ENCODE measurements at regions not wholly inside any gene's neighbourhood (a gene's known extent, or its start where the extent isn't known, plus 50 kb on each side); places are given as distances from the start of the nearest gene placed in this dataset.

DNA sequence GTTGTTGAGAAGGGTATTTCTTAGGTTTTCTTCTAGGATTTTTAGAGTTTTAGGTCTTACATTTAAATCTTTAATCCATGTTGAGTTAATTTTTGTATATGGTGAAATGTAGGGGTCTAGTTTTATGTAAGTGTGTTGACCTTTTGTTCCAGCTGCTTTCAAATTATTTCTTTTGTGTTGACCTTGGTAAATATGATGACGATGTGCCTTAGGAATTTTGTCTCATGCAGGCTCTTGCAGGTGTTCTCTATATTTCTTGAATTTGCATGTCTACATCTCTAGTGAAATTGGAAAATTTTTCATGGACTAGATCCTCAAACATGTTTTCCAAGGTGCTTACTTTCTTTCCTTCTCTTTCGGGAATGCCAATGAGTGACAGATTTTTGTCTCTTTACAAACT, 1609.3 kb upstream of the ZEB2 start:
- intact Hi-C loops (cut with micrococcal nuclease) = no loop called here

GRCh38 chr2:146128216-146128615, 1608.3 kb upstream of the ZEB2 start:
- intact Hi-C loops (cut with micrococcal nuclease) = no loop called here
- DNase-seq (no peak), ATAC-seq (no peak)

More for the DNA sequence above, 1609.3 kb upstream of the ZEB2 start:
- DNase-seq = no peak
- no peak for ATAC-seq

GRCh38 chr2:146125551-146125950, 1605.6 kb upstream of the ZEB2 start:
- intact Hi-C loops (cut with micrococcal nuclease) = no loop called here
- ATAC-seq = no peak
- DNase-seq = no peak

DNA sequence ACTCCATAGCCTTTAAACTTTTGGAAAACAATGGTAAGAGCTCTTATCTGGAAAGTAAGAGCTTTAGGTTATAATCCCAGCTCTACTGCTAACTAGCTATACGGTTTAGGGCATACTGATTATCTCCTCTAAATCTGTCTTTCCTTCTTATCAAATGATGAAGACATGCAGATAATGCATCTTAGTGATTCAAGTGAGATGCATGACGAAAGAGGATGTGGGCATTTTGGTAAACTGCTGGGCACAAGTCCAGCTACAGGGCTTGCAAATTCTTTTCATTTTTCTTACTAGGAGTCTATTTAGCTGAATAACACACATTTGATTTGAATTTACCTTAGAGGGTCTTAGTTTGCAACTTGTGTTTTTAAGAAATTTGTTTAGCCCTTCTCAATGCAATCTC, 1604.8 kb upstream of the ZEB2 start:
- no peak for DNase-seq
- no peak for ATAC-seq
- intact Hi-C loops (cut with micrococcal nuclease) = no loop called here

DNA sequence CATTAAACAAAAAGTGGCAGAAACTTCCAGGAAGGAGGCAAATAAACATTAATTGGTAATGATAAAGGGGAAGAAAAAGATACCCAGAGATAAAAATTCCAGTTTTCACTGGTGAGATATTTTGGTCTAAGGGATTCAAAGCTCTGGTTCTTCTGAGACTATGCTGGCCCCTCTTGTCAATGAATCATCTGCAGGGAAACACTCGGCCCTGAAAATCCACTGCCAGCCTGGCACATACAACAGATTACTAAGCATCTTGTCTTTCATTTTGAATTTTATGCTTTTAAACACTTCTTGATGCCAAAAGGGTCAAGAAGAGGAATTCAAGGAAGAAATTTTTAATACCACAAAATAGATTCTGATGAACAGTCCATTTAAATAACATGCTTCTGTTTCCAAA, 1603.8 kb upstream of the ZEB2 start:
- intact Hi-C loops (cut with micrococcal nuclease) = no loop called here

GRCh38 chr2:146123256-146123655, 1603.3 kb upstream of the ZEB2 start:
- intact Hi-C loops (cut with micrococcal nuclease) = no loop called here
- ATAC-seq (no peak), DNase-seq (no peak)

More for the DNA sequence above, 1603.8 kb upstream of the ZEB2 start:
- ATAC-seq (no peak), DNase-seq (no peak)

GRCh38 chr2:146119586-146119985, 1599.7 kb upstream of the ZEB2 start:
- intact Hi-C loops (cut with micrococcal nuclease) = no loop called here
- no peak for ATAC-seq
- DNase-seq = no peak

- ATAC-seq (no peak), DNase-seq (no peak)
- intact Hi-C loops (cut with micrococcal nuclease) = no loop called here
Observed at GRCh38 chr2:146108993-146109392, 1589.1 kb upstream of the ZEB2 start.

- DNase-seq = no peak
- intact Hi-C loops (cut with micrococcal nuclease) = no loop called here
- ATAC-seq = no peak
Observed at GRCh38 chr2:146094185-146094584, 1574.3 kb upstream of the ZEB2 start.

DNA sequence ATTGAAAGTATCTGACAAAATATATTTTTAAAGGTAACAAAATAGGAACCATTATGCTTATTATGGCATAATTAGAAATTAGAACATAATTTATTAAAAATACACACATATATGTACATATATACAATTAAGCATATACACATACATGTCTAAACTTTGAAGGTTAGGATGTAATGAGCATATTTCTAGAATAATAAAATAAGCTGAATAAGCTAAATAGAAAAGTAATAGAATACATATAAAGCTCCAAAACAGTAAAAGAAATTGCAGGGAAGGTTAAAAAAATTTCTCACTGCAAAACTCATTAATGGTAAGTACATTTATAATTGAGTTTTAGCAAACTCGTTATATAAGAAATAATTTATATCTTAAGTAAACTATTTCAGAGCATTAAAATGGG, 1561.5 kb upstream of the ZEB2 start:
- intact Hi-C loops (cut with micrococcal nuclease) = no loop called here
- ATAC-seq = no peak
- no peak for DNase-seq

DNA sequence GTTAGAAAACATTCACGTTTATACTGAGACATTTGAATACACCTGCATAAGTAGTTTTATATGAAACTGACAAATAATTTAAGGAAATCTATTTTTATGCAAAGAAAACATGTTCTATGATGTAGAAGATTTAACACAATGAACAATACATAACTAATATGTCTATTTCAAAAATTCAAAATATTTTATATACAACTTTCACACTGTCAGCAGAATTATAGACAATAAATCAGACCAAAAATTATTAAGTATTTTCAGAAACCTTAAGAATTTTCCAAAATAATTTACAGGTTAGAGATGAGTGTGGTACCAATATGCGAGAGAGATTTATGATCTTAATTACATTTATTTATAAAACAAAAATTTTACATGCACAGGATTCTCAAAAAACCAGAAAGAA, 1561.0 kb upstream of the ZEB2 start:
- intact Hi-C loops (cut with micrococcal nuclease) = no loop called here
- ATAC-seq = no peak
- no peak for DNase-seq

DNA sequence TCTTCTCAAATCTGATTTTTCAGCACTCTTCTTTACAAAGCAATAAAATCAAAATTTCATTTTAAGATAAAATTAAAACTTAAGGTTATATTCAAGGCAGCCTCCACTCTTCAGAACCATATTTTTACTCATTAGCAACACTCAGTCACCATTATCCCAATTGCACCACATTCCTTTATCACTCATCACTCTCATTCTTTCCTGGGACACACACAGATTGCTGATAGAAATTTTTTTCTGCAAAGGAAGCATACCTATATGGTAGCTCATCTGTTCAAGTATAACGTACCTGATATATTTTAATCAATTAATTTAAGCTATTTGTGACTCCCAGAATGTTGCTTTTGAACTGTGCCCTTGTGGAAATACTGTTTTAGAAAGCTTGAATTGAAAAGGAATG, 1559.3 kb upstream of the ZEB2 start:
- no peak for ATAC-seq
- intact Hi-C loops (cut with micrococcal nuclease) = no loop called here

DNA sequence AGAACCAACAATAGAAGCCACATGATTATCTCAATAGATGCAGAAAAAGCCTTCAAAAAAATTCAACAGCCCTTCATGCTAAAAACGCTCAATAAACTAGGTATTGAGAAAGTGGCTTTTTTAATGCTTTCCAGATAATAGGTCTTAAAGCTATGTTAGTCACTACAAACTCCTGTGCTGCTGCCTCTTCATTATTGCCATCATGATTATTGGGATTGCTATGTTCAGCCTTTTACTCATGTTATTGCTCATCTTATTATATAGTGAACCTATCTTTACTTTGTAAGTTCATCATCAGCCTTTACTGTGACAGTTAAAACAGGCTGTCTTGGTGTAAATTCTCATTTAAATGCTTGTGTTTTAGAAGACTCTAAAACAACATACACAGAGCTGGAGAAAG, 1557.2 kb upstream of the ZEB2 start:
- DNase-seq (no peak), ATAC-seq (no peak)
- intact Hi-C loops (cut with micrococcal nuclease) = no loop called here

More for the DNA sequence above, 1559.3 kb upstream of the ZEB2 start:
- no peak for DNase-seq

GRCh38 chr2:146068051-146068450, 1548.1 kb upstream of the ZEB2 start:
- intact Hi-C loops (cut with micrococcal nuclease) = no loop called here
- ATAC-seq (no peak), DNase-seq (no peak)

- intact Hi-C loops (cut with micrococcal nuclease) = no loop called here
- DNase-seq (no peak), ATAC-seq (no peak)
Observed at GRCh38 chr2:146048141-146048540, 1528.2 kb upstream of the ZEB2 start.

DNA sequence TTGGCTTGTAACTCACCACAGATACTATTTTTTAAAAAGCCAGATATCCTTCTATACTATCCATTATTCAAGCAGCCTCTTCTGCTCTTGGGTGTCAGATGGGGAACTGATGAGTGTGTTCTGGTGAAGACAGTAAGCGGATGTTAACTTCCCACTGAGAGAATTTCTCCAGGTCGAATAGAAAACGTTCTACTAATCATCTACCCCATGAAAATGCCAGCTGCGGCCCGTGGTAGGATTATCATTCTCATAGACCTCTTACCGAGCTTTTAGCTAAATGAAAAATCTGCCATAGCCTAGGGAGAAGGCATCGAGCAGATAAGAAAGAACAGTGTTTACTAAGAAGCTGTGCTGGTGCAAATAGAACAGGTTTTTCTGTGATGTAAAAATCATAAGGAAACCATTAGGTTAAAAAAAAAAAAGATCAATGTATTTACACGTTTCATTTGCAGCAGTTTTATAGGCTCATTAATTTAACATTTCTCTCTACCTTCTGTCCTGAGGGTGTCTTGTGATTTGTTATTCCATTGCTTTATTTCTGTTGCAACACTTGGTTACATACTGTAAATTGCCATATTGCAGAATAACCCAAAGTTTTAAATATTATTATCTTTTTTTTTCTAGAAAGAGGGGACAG, 1521.5 kb upstream of the ZEB2 start:
- ATAC-seq = no peak
- DNase-seq = no peak
- intact Hi-C loops (cut with micrococcal nuclease) = no loop called here

DNA sequence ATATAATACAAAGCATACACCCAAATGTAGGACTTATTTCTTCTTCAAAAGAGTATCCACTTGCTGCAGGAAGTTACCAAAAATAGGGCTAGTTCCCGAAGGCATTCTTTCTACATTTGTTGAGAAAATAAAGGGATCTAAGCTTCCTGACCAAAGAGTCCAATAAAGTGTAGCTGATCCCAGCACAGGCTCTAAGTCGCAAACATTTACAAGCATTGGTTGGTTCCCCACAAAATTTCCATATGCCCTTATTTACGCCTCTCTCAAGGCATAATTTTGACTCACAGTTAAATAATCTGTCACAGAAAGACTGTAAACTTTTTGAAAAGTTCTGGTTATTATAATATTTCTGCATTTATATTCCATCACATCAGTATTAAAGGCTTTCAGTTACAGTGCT, 1520.1 kb upstream of the ZEB2 start:
- ATAC-seq (no peak), DNase-seq (no peak)
- intact Hi-C loops (cut with micrococcal nuclease) = no loop called here

DNA sequence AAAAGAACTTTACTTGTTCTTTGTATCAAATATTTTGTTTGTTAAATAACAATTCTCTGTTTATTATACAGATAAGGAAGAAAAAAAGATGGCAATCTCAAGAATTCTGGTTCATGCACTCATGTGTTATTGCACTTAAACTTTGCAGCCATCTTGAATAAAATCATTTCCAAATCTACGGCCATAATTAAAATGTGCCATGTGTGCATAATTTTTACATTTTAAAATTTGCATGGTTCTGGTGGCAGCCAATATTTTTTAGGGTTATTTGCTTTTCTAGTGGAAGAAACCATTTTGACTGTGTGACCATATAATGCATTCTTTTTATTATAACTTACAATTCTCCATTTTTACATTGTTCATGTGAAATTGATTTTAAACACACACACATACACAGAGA, 1518.1 kb upstream of the ZEB2 start:
- ATAC-seq (no peak), DNase-seq (no peak)
- intact Hi-C loops (cut with micrococcal nuclease) = no loop called here

GRCh38 chr2:146037334-146037870, 1517.5 kb upstream of the ZEB2 start:
- ATAC-seq (no peak), DNase-seq (no peak)
- intact Hi-C loops (cut with micrococcal nuclease) = no loop called here

- no peak for ATAC-seq
- intact Hi-C loops (cut with micrococcal nuclease) = no loop called here
Observed at GRCh38 chr2:146031158-146031557, 1511.2 kb upstream of the ZEB2 start.

GRCh38 chr2:146027156-146027555, 1507.2 kb upstream of the ZEB2 start:
- intact Hi-C loops (cut with micrococcal nuclease) = no loop called here
- DNase-seq = no peak
- no peak for ATAC-seq

More at GRCh38 chr2:146031158-146031557, 1511.2 kb upstream of the ZEB2 start:
- no peak for DNase-seq

- no peak for ATAC-seq
- intact Hi-C loops (cut with micrococcal nuclease) = no loop called here
- DNase-seq = no peak
Observed at GRCh38 chr2:146025519-146025918, 1505.6 kb upstream of the ZEB2 start.

Data from left ventricle myocardium superior (tissue), 1 donor.